Prostate gland (tissue), 2 donors: ENCODE measurements at regions not wholly inside any gene's neighbourhood (a gene's known extent, or its start where the extent isn't known, plus 50 kb on each side); places are given as distances from the start of the nearest gene placed in this dataset.

Experiments
- DNase-seq: peaks from one replicate; pipeline ENCODE4 v3.0.0-alpha.2; 2019; ENCODE audit warnings: low spot score
- H3K27ac ChIP-seq, 2 donors: fragments of 200-600 bp; sonication (generic); 2 replicates each; pipeline ENCODE4 v1.5.1; 2017 to 2019
- H3K27me3 ChIP-seq: fragments of 200-600 bp; sonication (generic); replicated peaks from 2 replicates; pipeline ENCODE4 v1.5.1; 2019; ENCODE audit not compliant: insufficient read depth
- H3K36me3 ChIP-seq, 2 donors: fragments of 200-600 bp; sonication (generic); 1 replicate in 1 of 2; 2 replicates in 1 of 2; pipeline versions ENCODE4 v1.5.1 to v1.8.1; 2017 to 2019
- H3K4me1 ChIP-seq: fragments of 200-600 bp; sonication (generic); replicated peaks from 2 replicates; pipeline ENCODE4 v1.5.1; 2019
- H3K4me3 ChIP-seq, 2 donors: fragments of 200-600 bp; sonication (generic); 2 replicates each; pipeline ENCODE4 v1.5.1; 2017 to 2019
- H3K9me3 ChIP-seq: fragments of 200-600 bp; sonication (generic); 2 replicates; pipeline ENCODE4 v1.5.1; 2017
- CTCF ChIP-seq, 4 experiments: fragments of 200-600 bp in 2 of 4; fragments of 450-650 bp in 2 of 4; sonication (generic) in 2 of 4; IDR thresholded peaks; 1 replicate in 3 of 4; 2 replicates in 1 of 4; pipeline ENCODE4 v1.5.1; 2016 to 2019; ENCODE audit warnings: antibody characterized with exemption in 4 of 4, mild to moderate bottlenecking in 2 of 4, moderate library complexity in 2 of 4
- POLR2A ChIP-seq: fragments of 450-650 bp; IDR thresholded peaks from one replicate; pipeline ENCODE4 v1.6.1; 2016; ENCODE audit warnings: antibody characterized with exemption, mild to moderate bottlenecking
- POLR2AphosphoS5 ChIP-seq: sonication (generic); formaldehyde crosslinking; IDR thresholded peaks from one replicate; pipeline ENCODE4 v1.6.1; 2017; ENCODE audit warnings: antibody characterized with exemption
- WGBS: methylation state at CpG from one replicate; pipeline ENCODE4 v1.1.5; 2018; 5-methylcytosine and 5-hydroxymethylcytosine counted together
- intact Hi-C: fragments of 100-400 bp; cut with DNase I; formaldehyde crosslinking; loops from one replicate; pipeline ENCODE4 v1.14.2; 2022

- Histone ChIP-seq H3K27me3 (no peaks in the 10 kb centered on the region), H3K27ac (no peak overlapping the region), H3K4me1 (no peaks in the 10 kb centered on the region), H3K36me3 (no peaks in the 10 kb centered on the region), H3K9me3 (no peaks in the 10 kb centered on the region), H3K4me3 (no peak overlapping the region)
- intact Hi-C loops = no loop called here
- DNase-seq = no peak
- TF ChIP-seq POLR2AphosphoS5 = no peak
- no peak for TF ChIP-seq POLR2A
- no peak for TF ChIP-seq CTCF (IDR thresholded peaks at IDR 0.05)
- 84% methylated on average over 2 of the region's 2 CpGs for WGBS
Measured at GRCh38 chr6:145454006-145454405, 281.3 kb downstream of the EPM2A start.

- H3K27ac ChIP-seq = no peak overlapping the region
- intact Hi-C loops = no loop called here
- DNase-seq = no peak
- H3K4me3 ChIP-seq = no peak overlapping the region
- no peaks in the 10 kb centered on the region for H3K36me3 ChIP-seq
- no peaks in the 10 kb centered on the region for H3K4me1 ChIP-seq
- no peaks in the 10 kb centered on the region for H3K9me3 ChIP-seq
- no peaks in the 10 kb centered on the region for H3K27me3 ChIP-seq
- TF ChIP-seq CTCF (IDR thresholded peaks at IDR 0.05) (no peak), POLR2AphosphoS5 (no peak)
Measured at GRCh38 chr6:145457556-145457955, 277.8 kb downstream of the EPM2A start.

GRCh38 chr6:145468534-145468933, 266.8 kb downstream of the EPM2A start:
- Histone ChIP-seq H3K4me3 (no peak overlapping the region), H3K4me1 (no peaks in the 10 kb centered on the region), H3K9me3 (no peaks in the 10 kb centered on the region), H3K36me3 (no peaks in the 10 kb centered on the region), H3K27me3 (no peaks in the 10 kb centered on the region), H3K27ac (no peak overlapping the region)
- TF ChIP-seq POLR2A (no peak), CTCF (IDR thresholded peaks at IDR 0.05) (no peak), POLR2AphosphoS5 (no peak)
- intact Hi-C loops = no loop called here
- DNase-seq = no peak

DNA sequence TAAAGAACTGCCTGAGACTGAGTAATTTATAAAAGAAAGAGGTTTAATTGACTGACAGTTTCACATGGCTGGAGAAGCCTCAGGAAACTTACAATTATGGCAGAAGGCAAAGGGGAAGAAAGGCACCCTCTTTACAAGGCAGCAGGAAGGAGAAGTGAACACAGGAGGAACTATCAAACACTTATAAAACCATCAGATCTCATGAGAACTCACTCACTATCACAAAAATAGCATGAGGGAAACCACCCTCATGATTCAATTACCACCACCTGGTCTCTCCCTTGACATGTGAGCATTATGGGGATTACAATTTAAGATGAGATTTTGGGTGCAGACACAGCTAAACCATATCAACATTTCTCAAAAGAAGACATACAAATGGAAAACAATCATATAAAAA, 266.3 kb downstream of the EPM2A start:
- Histone ChIP-seq H3K27ac (no peak overlapping the region), H3K4me1 (no peaks in the 10 kb centered on the region), H3K27me3 (no peaks in the 10 kb centered on the region), H3K4me3 (no peak overlapping the region), H3K36me3 (no peaks in the 10 kb centered on the region), H3K9me3 (no peaks in the 10 kb centered on the region)
- TF ChIP-seq POLR2AphosphoS5 (no peak), POLR2A (no peak), CTCF (IDR thresholded peaks at IDR 0.05) (no peak)
- no peak for DNase-seq
- intact Hi-C loops = no loop called here

- intact Hi-C loops = no loop called here
- no peak for DNase-seq
- Histone ChIP-seq H3K36me3 (no peaks in the 10 kb centered on the region), H3K4me3 (no peak overlapping the region), H3K27me3 (no peaks in the 10 kb centered on the region), H3K4me1 (no peaks in the 10 kb centered on the region), H3K27ac (no peak overlapping the region), H3K9me3 (no peaks in the 10 kb centered on the region)
- TF ChIP-seq CTCF (IDR thresholded peaks at IDR 0.05) (no peak), POLR2AphosphoS5 (no peak), POLR2A (no peak)
- WGBS = 64% methylated on average over 1 of the region's 1 CpG
Measured at GRCh38 chr6:145475794-145476396, 259.4 kb downstream of the EPM2A start.
